OCI-LY1 (cell line): ENCODE measurements at regions not wholly inside any gene's neighbourhood (a gene's known extent, or its start where the extent isn't known, plus 50 kb on each side); places are given as distances from the start of the nearest gene placed in this dataset.

Experiments
- H2AFZ ChIP-seq: fragments of 200-600 bp; sonication (generic), shearing (Covaris generic); 2 replicates; pipeline ENCODE4 v1.6.0; 2014; ENCODE audit warnings: antibody characterized with exemption, mild to moderate bottlenecking, low read length
- H3F3A ChIP-seq: fragments of 200-600 bp; sonication (generic), shearing (Covaris generic); 2 replicates; pipeline ENCODE4 v1.6.0; 2014; ENCODE audit warnings: mild to moderate bottlenecking, antibody characterized with exemption, low read length, moderate library complexity; ENCODE audit not compliant: insufficient read depth
- H3K27ac ChIP-seq: fragments of 200-600 bp; sonication (generic); 2 replicates; pipeline ENCODE4 v1.5.1; 2014; ENCODE audit warnings: low read length, mixed run types, mild to moderate bottlenecking, low read depth; ENCODE audit not compliant: poor library complexity, severe bottlenecking
- H3K27me3 ChIP-seq: fragments of 200-600 bp; sonication (generic); 2 replicates; pipeline ENCODE4 v1.6.0; 2014; ENCODE audit warnings: antibody characterized with exemption, mild to moderate bottlenecking, low read length, moderate library complexity; ENCODE audit not compliant: insufficient read depth
- H3K36me3 ChIP-seq: fragments of 200-600 bp; sonication (generic); 2 replicates; pipeline ENCODE4 v1.6.1; 2014; ENCODE audit warnings: mild to moderate bottlenecking, antibody characterized with exemption, low read length, moderate library complexity, mixed read lengths; ENCODE audit not compliant: insufficient read depth
- H3K4me1 ChIP-seq: fragments of 200-600 bp; sonication (generic); 2 replicates; pipeline ENCODE4 v1.5.1; 2014; ENCODE audit warnings: mild to moderate bottlenecking, low read length, moderate library complexity; ENCODE audit not compliant: insufficient read depth, severe bottlenecking
- H3K4me2 ChIP-seq: fragments of 200-600 bp; sonication (generic), shearing (Covaris generic); 2 replicates; pipeline ENCODE4 v1.6.1; 2014; ENCODE audit warnings: low read length
- H3K4me3 ChIP-seq: fragments of 200-600 bp; sonication (generic); 2 replicates; pipeline ENCODE4 v1.5.1; 2014; ENCODE audit warnings: low read length, low read depth, mild to moderate bottlenecking, mixed read lengths; ENCODE audit not compliant: poor library complexity, severe bottlenecking
- H3K79me2 ChIP-seq: fragments of 200-600 bp; shearing (Covaris generic); 2 replicates; pipeline ENCODE4 v1.6.1; 2016; ENCODE audit warnings: mixed run types, low read length, mixed read lengths; ENCODE audit not compliant: insufficient read depth
- H3K9ac ChIP-seq: fragments of 200-600 bp; sonication (generic), shearing (Covaris generic); 2 replicates; pipeline ENCODE4 v1.6.1; 2014; ENCODE audit warnings: mild to moderate bottlenecking, low read length, mixed read lengths
- H3K9me2 ChIP-seq: fragments of 200-600 bp; sonication (generic), shearing (Covaris generic); 2 replicates; pipeline ENCODE4 v1.6.1; 2014; ENCODE audit warnings: low read depth, mild to moderate bottlenecking, low read length, mixed read lengths
- H3K9me3 ChIP-seq: fragments of 200-600 bp; shearing (Covaris generic); 2 replicates; pipeline ENCODE4 v1.6.1; 2014; ENCODE audit warnings: low read length, mixed read lengths
- H4K20me1 ChIP-seq: fragments of 200-600 bp; sonication (generic), shearing (Covaris generic); 2 replicates; pipeline ENCODE4 v1.6.0; 2016; ENCODE audit warnings: mild to moderate bottlenecking, low read length; ENCODE audit not compliant: insufficient read depth
- EZH2 ChIP-seq: fragments of 200-600 bp; sonication (generic), shearing (Covaris generic); IDR thresholded peaks from 2 replicates; pipeline ENCODE4 v1.8.0; 2017; ENCODE audit warnings: borderline replicate concordance, mixed run types, mild to moderate bottlenecking, antibody characterized with exemption, low read length, moderate library complexity, mixed read lengths
- TF ChIP-seq, protein P1 (sequence below): fragments of 200-600 bp; sonication (generic), shearing (Covaris generic); IDR thresholded peaks from 2 replicates; pipeline ENCODE4 v1.5.1; 2017; ENCODE audit warnings: mild to moderate bottlenecking, antibody characterized with exemption, low read length, moderate library complexity, mixed read lengths

DNA sequence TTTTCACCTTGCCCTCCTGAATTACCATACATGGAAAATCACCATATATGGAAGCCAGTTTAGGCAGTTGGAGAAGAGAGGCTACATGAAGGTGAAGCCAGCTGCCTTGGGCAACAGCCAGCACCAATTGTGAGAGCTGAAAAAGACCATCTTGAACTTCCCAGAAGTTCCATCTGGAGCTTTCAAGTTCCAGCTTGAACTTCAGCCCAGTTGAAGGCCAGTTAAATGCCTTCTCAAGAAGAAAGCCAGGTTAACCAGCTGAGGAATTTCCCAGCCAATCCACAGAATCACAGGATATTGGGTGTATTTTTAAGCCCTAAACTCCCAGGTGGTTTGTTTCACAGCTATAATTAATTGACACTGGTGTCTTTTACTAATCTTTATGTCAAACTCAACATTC lies 713.6 kb upstream of the MIR17HG start:
- no peaks in the 10 kb centered on the region for H3K9me3 ChIP-seq
- H2AFZ ChIP-seq: no peak overlapping the region
- no peak overlapping the region for H3K4me3 ChIP-seq
- H4K20me1 ChIP-seq: no peaks in the 10 kb centered on the region
- H3F3A ChIP-seq: no peaks in the 10 kb centered on the region
- no peaks in the 10 kb centered on the region for H3K27me3 ChIP-seq
- H3K4me2 ChIP-seq: no peak overlapping the region
- no peak overlapping the region for H3K9ac ChIP-seq
- H3K79me2 ChIP-seq: no peaks in the 10 kb centered on the region
- H3K36me3 ChIP-seq: no peaks in the 10 kb centered on the region
- TF ChIP-seq, protein P1, sequence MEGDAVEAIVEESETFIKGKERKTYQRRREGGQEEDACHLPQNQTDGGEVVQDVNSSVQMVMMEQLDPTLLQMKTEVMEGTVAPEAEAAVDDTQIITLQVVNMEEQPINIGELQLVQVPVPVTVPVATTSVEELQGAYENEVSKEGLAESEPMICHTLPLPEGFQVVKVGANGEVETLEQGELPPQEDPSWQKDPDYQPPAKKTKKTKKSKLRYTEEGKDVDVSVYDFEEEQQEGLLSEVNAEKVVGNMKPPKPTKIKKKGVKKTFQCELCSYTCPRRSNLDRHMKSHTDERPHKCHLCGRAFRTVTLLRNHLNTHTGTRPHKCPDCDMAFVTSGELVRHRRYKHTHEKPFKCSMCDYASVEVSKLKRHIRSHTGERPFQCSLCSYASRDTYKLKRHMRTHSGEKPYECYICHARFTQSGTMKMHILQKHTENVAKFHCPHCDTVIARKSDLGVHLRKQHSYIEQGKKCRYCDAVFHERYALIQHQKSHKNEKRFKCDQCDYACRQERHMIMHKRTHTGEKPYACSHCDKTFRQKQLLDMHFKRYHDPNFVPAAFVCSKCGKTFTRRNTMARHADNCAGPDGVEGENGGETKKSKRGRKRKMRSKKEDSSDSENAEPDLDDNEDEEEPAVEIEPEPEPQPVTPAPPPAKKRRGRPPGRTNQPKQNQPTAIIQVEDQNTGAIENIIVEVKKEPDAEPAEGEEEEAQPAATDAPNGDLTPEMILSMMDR: no peak
- TF ChIP-seq EZH2: no peak
- no peaks in the 10 kb centered on the region for H3K4me1 ChIP-seq
- no peaks in the 10 kb centered on the region for H3K9me2 ChIP-seq
- no peak overlapping the region for H3K27ac ChIP-seq

DNA sequence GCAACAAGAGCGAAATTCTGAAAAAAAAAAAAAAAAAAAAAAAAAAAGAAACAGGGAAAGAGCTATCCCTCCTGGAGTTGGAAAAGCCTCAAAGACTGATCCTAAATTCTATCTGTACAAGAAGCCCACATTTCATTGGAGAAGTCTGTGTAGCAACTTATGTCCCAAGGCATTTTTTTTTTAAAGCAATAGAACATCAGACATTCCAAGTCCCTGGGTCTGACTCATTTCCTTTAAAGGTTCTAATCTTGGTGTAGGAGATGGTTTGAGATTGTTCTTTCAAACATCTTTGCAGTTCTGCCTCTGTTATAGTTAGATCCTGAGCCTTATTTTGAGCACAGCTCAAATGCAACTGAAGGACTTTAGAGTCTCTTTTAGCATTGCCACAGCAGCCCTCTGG lies 706.5 kb upstream of the MIR17HG start:
- Histone ChIP-seq H3K9me3 (no peaks in the 10 kb centered on the region), H3K4me3 (no peak overlapping the region), H3F3A (no peaks in the 10 kb centered on the region), H3K9me2 (no peaks in the 10 kb centered on the region), H3K9ac (no peak overlapping the region), H3K79me2 (no peaks in the 10 kb centered on the region), H3K4me2 (no peak overlapping the region), H3K36me3 (no peaks in the 10 kb centered on the region), H3K27ac (no peak overlapping the region), H2AFZ (no peak overlapping the region), H4K20me1 (no peaks in the 10 kb centered on the region), H3K27me3 (no peaks in the 10 kb centered on the region), H3K4me1 (no peaks in the 10 kb centered on the region)
- no peak for TF ChIP-seq EZH2
- TF ChIP-seq, protein P1: no peak

DNA sequence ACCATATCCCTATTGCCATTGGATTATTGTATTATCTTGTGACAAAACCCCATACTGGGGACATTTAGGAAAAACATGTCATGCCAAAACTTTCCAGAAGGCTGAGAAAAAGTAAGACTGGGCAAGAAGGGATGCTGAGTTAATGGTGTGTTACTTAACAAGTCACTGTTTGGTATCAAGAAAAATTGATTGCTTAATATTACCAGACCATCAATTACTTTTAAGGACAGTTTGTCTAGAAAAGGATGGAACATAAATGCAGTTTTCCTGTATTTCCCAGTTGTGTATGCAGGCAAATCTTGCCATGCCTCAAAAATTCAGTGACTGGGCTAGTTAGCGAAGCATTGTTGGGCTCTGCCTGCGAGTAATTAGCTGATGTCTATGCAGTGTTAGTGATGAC lies 705.6 kb upstream of the MIR17HG start:
- Histone ChIP-seq H3K9me2 (no peaks in the 10 kb centered on the region), H3K9me3 (no peaks in the 10 kb centered on the region), H3K27ac (no peak overlapping the region), H3K27me3 (no peaks in the 10 kb centered on the region), H4K20me1 (no peaks in the 10 kb centered on the region), H2AFZ (no peak overlapping the region), H3K4me3 (no peak overlapping the region), H3K36me3 (no peaks in the 10 kb centered on the region), H3K79me2 (no peaks in the 10 kb centered on the region), H3K9ac (no peak overlapping the region), H3F3A (no peaks in the 10 kb centered on the region), H3K4me2 (no peak overlapping the region), H3K4me1 (no peaks in the 10 kb centered on the region)
- no peak for TF ChIP-seq EZH2
- TF ChIP-seq, protein P1: no peak
